OCI-LY1 (cell line): ENCODE measurements at regions not wholly inside any gene's neighbourhood (a gene's known extent, or its start where the extent isn't known, plus 50 kb on each side); places are given as distances from the start of the nearest gene placed in this dataset.
"Not testable (repeated sequence)": the region's sequence is repeated elsewhere in the genome, so short reads cannot be mapped to it uniquely, and the experiment has no call there.

ENCODE experiments used
- H2AFZ ChIP-seq: fragments of 200-600 bp; sonication (generic), shearing (Covaris generic); 2 replicates; pipeline ENCODE4 v1.6.0; 2014; ENCODE audit warnings: antibody characterized with exemption, mild to moderate bottlenecking, low read length
- H3F3A ChIP-seq: fragments of 200-600 bp; sonication (generic), shearing (Covaris generic); 2 replicates; pipeline ENCODE4 v1.6.0; 2014; ENCODE audit warnings: mild to moderate bottlenecking, antibody characterized with exemption, low read length, moderate library complexity; ENCODE audit not compliant: insufficient read depth
- H3K27ac ChIP-seq: fragments of 200-600 bp; sonication (generic); 2 replicates; pipeline ENCODE4 v1.5.1; 2014; ENCODE audit warnings: low read length, mixed run types, mild to moderate bottlenecking, low read depth; ENCODE audit not compliant: poor library complexity, severe bottlenecking
- H3K27me3 ChIP-seq: fragments of 200-600 bp; sonication (generic); 2 replicates; pipeline ENCODE4 v1.6.0; 2014; ENCODE audit warnings: antibody characterized with exemption, mild to moderate bottlenecking, low read length, moderate library complexity; ENCODE audit not compliant: insufficient read depth
- H3K36me3 ChIP-seq: fragments of 200-600 bp; sonication (generic); 2 replicates; pipeline ENCODE4 v1.6.1; 2014; ENCODE audit warnings: mild to moderate bottlenecking, antibody characterized with exemption, low read length, moderate library complexity, mixed read lengths; ENCODE audit not compliant: insufficient read depth
- H3K4me1 ChIP-seq: fragments of 200-600 bp; sonication (generic); 2 replicates; pipeline ENCODE4 v1.5.1; 2014; ENCODE audit warnings: mild to moderate bottlenecking, low read length, moderate library complexity; ENCODE audit not compliant: insufficient read depth, severe bottlenecking
- H3K4me2 ChIP-seq: fragments of 200-600 bp; sonication (generic), shearing (Covaris generic); 2 replicates; pipeline ENCODE4 v1.6.1; 2014; ENCODE audit warnings: low read length
- H3K4me3 ChIP-seq: fragments of 200-600 bp; sonication (generic); 2 replicates; pipeline ENCODE4 v1.5.1; 2014; ENCODE audit warnings: low read length, low read depth, mild to moderate bottlenecking, mixed read lengths; ENCODE audit not compliant: poor library complexity, severe bottlenecking
- H3K79me2 ChIP-seq: fragments of 200-600 bp; shearing (Covaris generic); 2 replicates; pipeline ENCODE4 v1.6.1; 2016; ENCODE audit warnings: mixed run types, low read length, mixed read lengths; ENCODE audit not compliant: insufficient read depth
- H3K9ac ChIP-seq: fragments of 200-600 bp; sonication (generic), shearing (Covaris generic); 2 replicates; pipeline ENCODE4 v1.6.1; 2014; ENCODE audit warnings: mild to moderate bottlenecking, low read length, mixed read lengths
- H3K9me2 ChIP-seq: fragments of 200-600 bp; sonication (generic), shearing (Covaris generic); 2 replicates; pipeline ENCODE4 v1.6.1; 2014; ENCODE audit warnings: low read depth, mild to moderate bottlenecking, low read length, mixed read lengths
- H3K9me3 ChIP-seq: fragments of 200-600 bp; shearing (Covaris generic); 2 replicates; pipeline ENCODE4 v1.6.1; 2014; ENCODE audit warnings: low read length, mixed read lengths
- H4K20me1 ChIP-seq: fragments of 200-600 bp; sonication (generic), shearing (Covaris generic); 2 replicates; pipeline ENCODE4 v1.6.0; 2016; ENCODE audit warnings: mild to moderate bottlenecking, low read length; ENCODE audit not compliant: insufficient read depth
- CTCF ChIP-seq: fragments of 200-600 bp; sonication (generic), shearing (Covaris generic); IDR thresholded peaks from 2 replicates; pipeline ENCODE4 v1.5.1; 2017; ENCODE audit warnings: mild to moderate bottlenecking, antibody characterized with exemption, low read length, moderate library complexity, mixed read lengths

GRCh38 chr1:273772-274171, 177.7 kb downstream of the OR4F29 start:
- H3K27me3 ChIP-seq, H3K79me2 ChIP-seq, H3F3A ChIP-seq, H3K27ac ChIP-seq, H3K9me2 ChIP-seq, H3K4me1 ChIP-seq, H3K9me3 ChIP-seq, H2AFZ ChIP-seq, H4K20me1 ChIP-seq, H3K36me3 ChIP-seq, H3K4me2 ChIP-seq, H3K4me3 ChIP-seq, H3K9ac ChIP-seq: not testable (repeated sequence)

GRCh38 chr1:267815-268214, 183.7 kb downstream of the OR4F29 start:
- not testable (repeated sequence) for H3K9me3 ChIP-seq, H3K27ac ChIP-seq, H3K4me1 ChIP-seq, H3K9ac ChIP-seq, H3K9me2 ChIP-seq, H3F3A ChIP-seq, H4K20me1 ChIP-seq, H3K36me3 ChIP-seq, H3K4me2 ChIP-seq, H3K79me2 ChIP-seq, H2AFZ ChIP-seq, H3K27me3 ChIP-seq, H3K4me3 ChIP-seq
- peak; percentile 28 for TF ChIP-seq CTCF
